SU-DHL-6 (cell line): ENCODE measurements at regions not wholly inside any gene's neighbourhood (a gene's known extent, or its start where the extent isn't known, plus 50 kb on each side); places are given as distances from the start of the nearest gene placed in this dataset.

Experiments
- CTCF ChIP-seq: fragments of 200-600 bp; sonication (generic); IDR thresholded peaks from one replicate; pipeline ENCODE4 v1.5.1; 2017; ENCODE audit warnings: antibody characterized with exemption, mild to moderate bottlenecking, low read length, moderate library complexity; ENCODE audit not compliant: insufficient read depth, poor library complexity, severe bottlenecking
- EZH2phosphoT487 ChIP-seq: fragments of 200-600 bp; sonication (generic), shearing (Covaris generic); conservative IDR thresholded peaks from 2 replicates; pipeline ENCODE4 v1.6.1; 2018; ENCODE audit warnings: mild to moderate bottlenecking, antibody characterized with exemption, low read length, moderate library complexity, mixed read lengths

DNA sequence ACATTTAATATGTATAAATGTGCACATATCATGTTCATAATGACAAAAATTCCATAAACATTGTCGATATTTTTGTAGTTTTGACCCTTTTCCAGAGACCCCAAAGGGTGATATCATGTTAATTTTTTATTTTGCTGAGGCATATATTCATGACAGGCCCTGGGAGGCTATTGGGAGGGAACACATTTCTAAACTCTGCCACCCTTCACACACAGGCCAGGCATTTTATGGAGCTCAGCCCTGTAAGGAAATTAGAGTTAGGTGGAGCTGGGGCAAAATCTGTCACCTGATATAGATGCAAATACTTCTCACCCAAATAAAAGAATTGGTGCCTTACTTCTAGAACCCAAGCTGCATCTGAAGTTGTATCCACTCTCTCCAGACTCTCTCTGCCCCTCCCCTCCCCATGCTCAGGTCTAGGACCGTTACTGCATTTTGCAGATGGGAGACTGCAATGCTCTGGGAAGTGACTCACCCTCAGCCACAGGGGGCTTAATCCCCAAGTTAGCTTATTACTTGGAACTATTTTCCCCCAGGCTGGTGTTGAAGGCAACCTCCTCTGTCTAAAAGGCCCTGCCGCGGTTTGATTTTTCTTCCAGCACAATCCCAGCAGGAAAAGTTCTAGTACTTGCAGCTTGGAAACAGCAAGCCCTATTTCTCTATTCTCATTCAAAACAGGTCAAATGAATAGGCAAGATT lies 238.9 kb downstream of the EMP1 start:
- TF ChIP-seq CTCF (no peak), EZH2phosphoT487 (no peak)
